ENCODE measurements at regions not wholly inside any gene's neighbourhood (a gene's known extent, or its start where the extent isn't known, plus 50 kb on each side); places are given as distances from the start of the nearest gene placed in this dataset.

DNA sequence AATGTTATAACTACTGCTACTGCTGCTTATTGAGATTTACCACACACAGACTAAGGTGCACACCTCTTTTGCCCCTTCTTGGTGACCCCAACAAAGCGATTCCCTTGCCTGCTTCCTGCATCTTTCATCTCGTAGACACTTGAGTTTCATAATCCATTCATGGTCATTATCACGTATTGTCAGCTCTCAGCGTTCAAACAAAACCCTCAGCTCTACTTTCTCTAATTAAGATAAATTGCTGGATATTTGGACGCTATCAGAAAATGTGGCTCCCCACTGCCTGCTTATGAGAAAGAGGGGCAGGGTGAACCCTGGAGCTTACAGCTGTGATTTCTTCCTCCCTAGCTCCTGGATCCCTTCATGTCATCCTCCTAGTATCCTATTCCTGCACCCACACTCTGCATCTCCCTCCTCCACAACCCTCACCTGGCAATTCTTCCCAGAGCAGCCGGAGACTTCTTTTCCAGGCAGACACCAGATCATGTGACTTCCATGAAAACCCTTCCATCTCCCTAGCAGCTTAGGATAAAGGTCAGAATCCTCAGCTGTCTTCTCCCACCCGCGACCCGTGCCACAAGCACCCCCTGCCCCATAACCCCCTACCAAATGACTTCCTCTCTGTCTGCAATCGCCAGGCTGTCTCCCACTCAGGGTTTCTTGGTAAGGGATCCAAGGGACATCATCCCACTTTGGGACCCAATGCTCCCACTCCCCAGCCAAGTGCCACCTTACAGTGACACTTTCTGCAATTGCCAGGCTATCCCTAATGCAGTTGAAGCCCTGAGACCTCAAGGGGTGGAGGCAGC lies 146.5 kb downstream of the NSG2 start:
- DNase-seq, result no peak

DNA sequence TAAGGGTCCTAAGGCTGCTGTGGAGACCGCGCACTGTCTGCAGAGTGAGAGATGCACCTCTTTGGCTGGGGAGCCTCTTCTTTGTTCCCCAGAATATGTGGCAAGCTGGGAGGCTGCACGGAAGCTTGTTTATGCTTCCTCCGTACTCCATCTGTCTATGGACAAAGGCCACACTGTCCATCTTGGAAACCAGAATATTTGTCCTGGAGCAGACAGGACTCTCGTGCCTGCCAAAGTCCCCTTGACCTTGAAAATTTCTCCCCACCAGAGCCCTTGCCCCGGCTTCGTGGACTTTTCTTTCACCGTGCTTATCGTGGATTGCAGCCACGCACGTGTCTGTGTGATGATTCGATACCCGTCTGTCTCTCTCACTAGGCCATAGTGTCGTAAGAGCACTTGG lies 147.4 kb downstream of the NSG2 start:
- DNase-seq, result no peak

DNA sequence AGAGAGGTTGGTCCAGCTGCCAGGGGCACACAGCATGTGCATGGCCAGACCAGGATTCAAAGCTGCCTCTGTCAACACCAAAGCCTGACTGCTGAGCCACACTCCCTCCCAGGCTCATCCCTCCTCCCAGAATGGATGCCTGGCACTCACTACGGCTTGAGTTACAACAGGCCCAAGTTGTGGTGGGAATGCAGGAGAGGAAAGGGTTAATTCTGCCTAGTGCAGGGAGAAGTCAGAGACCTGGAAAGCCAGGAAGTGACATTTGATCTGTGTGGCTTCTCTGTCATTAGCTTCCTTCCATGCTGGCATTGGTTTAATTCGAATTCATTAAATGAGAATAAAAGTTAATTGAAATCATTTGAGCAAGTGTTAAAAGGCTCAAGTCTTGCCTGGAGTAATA lies 150.0 kb downstream of the NSG2 start:
- DNase-seq, result no peak

DNA sequence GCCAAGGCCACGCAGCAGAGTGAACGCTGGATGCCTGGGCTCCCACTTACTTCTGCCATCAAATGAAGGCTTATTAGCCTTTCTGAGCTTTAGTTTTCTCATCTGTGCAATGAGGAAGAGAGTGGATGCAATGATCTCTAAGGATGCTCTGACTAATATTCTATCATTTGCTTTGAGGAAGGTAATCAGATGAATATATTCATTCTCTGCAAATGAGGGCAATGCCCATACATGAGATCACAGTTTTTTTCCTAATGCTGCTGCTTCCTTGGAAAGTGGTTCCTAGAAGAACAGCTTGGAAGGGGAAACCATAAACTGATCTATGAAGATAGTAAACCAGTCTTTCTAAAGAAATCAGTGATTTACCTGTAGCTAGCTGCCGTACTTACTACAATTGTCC lies 152.4 kb downstream of the NSG2 start:
- DNase-seq, result no peak

DNA sequence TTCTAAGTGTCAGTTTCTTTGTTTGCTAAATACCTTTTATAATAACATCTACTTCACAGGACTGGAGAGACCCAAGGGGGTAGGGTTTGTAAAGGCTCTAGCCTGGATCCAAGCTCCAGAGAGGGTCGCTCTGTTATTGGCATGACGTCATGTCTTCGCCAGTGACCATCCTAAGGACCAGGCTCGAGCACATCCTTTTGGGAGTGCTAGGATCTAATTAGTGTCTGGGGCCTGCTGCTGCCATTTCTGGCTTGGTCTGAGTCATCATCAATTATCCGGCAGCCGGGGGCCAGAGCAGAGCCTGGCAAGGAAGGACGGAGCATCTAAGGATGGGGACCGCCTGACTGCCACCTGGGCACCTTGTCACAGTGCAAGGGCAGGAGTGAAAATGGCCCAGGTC lies 153.0 kb downstream of the NSG2 start:
- DNase-seq, result no peak

DNA sequence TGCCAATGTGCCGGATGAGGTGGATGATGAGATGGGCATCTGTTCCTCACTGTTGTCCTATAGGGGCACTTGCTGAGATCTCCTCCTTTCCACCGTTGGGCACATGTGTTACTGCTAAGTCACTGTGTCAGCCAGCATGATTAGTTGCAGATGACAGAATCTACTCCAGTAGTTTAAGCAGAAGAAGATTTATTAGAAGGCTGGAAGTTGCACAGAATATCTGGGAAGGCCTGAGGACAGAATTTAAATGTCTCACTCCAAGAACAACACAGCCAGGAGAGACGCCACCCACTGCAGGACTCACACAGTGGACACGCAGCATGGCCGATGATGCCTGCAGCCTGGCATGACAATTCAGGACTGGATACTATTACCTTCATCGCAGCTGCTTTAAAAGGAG lies 157.5 kb downstream of the NSG2 start:
- DNase-seq, result no peak

DNA sequence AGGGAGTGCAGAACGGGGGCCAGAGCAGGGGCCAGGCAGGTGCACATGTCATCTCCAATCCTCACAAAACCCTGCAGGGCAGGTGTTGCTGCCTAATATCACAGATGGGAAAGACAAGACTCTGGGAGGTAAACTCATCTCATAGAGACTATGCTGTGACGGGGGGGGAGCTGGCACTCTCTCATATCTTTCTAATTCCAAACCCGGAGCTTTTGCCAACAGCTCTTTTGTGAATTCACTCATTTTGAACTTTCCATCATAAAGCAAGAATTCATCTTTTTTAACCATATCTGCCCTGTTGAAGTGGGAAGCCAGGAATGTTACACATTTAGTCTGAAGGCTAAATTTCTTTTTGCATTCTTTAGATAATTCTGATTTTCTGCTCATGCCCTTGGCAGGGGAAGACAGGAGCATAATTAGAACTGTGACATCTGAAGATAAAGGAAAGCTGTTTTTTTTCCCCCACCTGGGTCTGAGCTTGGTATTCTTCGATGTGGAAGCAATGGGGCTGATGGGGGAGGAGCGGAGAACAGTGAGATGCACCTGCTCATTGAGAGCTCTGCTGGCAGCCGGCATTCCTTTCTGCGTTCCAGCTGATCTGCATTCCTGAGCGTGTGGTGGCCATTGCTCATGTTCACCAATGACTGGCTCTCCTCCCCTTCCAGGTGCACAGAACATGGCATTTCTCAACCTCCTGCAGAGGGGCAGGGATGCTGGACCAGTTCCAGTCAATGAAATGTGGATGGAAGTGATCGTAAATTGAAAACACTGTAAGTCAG lies 159.2 kb downstream of the NSG2 start:
- DNase-seq, result no peak

DNA sequence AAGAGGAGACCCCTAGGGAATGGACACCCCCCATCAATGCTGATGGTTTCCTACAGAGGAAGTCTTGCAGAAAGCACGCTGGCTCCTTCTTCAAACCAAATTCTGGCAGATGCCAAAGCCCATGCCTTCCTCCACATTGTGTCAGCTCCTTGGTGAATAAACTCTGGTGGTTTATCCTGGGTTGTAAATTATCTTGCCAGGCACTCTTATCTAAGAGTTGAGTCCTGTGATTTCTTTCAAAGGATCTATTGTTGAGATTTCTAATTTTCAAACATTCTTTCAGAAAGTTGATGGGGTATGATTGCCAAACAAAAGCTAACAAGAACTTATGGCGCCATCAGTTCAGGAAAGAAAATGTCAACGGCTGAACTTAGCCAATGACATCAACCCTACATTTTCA lies 160.4 kb downstream of the NSG2 start:
- DNase-seq, result no peak

DNA sequence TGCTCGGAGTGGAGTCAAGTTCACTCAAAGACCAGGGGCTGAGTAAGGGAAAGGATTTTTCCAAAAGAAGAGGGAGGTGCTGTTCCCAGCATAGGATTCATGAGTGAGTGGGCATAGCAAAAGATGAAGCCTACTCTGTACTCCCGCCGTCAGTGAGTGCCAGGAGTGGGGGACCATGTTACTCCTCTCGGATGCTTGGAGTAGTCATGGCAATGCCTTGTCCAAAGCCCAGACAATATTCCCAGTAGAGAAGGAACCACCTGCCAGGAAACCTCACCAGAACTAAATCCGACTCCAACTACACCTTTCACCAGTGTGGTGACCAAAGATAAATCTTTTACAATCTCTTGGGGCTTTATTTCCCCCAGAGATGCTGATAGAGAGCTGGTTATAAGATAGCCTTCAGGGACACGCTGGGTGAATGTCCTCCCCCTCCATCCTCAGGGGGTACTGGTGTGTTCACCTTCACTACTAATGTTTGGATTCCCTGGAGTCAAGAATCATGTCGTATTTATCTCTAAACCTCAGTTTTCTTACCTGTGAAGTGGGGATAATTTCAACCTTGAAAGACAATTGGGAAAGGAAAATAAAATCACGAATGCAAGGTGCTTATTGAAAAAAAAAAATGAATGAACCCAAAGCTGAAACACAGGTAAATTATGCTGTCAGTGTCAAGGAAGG lies 165.2 kb downstream of the NSG2 start:
- DNase-seq, result no peak

DNA sequence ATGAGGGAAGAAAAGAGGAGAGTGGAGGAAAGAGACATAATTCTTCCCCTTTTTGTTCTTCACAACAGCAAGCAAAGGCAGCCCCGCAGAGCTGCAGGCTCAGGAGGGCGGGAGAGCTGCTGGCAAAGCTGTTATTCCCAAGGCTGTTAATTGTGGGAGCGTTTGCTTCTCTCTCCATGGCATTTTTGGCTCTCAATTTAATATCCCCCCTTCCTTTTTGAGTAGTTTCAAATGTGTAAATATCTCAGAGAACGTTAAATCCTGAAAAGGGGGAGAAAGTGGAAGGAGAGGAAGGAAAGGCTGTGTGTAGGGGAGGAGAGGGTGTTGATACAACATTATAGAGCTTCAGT lies 165.7 kb downstream of the NSG2 start:
- no peak for DNase-seq

DNA sequence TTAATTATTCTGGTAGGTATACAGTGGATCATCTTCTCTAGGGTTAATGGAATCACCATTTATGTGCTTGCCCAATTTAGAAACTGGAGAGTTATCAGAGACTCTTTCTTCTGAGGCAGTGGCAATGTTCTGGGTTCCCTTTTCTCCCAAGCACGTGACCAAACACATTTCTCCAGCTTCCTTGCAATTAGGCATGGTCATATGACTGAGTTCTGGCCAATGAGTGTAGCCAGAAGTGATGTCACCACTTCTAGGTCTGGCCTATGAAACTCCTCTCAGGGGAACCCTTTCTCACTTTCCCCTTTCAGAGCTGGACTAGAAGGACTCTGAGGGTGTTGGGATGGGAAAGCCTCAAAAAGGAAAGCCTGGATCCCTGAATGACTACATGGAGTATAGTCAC lies 172.0 kb downstream of the NSG2 start:
- DNase-seq, result no peak

DNA sequence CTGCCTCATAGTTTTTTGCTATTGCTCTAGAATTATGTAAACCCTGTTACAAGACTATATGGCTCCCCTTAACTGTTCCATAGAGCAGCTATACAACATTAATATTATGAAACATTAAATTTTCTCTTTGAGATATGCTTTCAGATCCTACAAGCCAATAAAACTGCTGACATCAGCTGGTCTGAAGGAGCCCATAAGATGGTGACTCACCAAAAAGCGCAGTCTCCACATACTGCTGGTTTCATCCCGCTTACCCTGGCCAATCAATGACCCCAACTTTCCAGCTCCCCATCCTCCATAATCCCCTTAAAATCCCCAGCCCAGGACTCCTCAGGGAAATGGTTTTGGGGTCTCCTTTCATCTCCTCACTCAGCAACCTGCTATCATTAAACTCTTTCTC lies 172.7 kb downstream of the NSG2 start:
- DNase-seq, result no peak

DNA sequence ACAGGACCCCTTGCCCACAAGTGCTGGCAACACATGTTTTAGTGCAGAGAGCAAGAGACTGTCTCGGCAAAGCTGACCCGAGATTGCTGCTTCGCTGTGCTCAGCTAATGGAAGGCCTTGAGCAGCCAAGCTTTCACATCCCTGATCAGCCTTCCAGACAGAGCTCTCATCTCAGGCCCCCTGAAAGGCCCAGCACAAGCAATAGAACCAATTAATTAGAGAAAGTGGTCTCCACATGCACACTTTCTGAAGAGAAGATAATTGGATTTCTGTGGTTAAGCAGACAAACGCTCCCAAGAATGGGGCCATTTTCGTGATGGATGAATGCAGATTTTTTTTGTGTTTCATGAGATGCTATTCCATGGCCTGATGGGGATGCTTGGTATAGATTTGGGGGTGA lies 174.9 kb downstream of the NSG2 start:
- no peak for DNase-seq

DNA sequence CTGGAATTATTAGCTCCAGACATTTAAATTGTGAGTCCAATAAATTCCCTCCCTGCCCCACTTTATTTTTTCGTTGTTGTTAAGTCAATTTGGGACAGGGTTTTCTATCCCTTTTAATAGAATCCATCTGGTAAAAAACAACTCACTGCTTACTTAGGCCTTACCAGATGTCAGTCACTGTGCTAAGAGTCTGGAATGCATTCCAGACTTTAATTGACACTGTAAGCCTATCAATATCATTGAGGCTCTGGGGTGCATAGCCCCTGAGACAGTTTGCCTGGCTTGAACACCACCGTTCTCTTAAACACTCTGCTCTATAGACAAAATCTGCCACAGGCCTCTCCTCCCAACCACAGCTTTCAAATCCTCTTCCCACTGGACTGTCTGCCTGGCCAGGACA lies 175.9 kb downstream of the NSG2 start:
- DNase-seq, result no peak

DNA sequence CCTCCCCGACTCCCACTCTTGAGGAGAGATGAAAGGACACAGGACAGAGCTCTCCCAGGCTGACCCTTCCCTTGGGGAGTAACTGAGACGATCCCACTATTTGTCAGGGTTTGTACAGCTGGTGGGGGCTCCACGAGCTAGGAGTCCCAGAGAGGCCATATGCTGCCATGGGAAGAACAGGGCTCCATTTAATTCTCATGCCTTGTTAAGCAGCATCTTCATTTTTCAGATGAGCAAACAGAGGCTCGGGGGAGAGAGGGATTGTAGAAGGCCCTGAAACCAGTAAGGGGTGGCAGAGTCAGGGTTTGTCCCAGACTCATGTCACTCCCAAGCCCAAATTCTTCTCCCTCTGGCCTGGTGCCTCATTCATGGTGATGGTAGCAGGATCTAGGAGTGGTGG lies 176.4 kb downstream of the NSG2 start:
- DNase-seq, result no peak

DNA sequence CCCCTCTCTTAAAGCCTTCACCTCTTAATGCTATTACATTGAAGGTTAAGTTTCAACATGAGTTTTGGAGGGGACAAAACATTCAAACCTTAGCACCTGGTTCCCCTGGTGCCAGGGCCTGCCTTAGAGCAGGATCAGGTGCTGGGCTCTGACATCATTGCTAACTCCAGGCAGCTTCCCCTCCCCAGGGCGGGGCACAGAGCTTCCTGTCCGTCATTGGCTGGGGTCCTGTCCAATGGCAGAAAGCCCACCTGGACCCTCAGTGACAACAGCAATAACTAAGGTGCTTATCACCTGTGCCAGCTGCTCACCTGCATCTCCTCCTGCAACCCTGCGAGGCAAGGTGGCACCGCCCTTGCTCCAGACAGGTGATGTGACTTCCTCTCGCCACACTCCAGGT lies 177.4 kb downstream of the NSG2 start:
- DNase-seq, result no peak

DNA sequence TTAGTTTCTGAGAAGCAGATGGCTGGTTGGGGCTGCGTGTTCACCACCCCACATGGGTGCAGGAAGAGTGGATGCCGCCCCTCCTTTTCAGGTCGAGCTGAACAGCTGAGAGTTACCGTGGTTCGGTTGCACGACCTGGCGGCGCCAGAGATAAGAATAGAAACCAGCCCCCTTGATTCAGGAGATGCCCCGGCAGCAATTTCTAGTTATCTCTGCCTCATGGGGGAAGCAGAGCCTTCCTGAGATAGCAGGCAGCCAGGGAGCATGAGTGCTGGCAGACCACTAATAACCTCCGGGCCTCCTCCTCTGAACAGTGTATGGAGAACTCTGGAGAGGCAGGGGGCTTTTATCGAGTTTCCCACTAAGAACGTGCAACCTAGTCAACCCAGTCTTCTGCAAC lies 177.8 kb downstream of the NSG2 start:
- no peak for DNase-seq

DNA sequence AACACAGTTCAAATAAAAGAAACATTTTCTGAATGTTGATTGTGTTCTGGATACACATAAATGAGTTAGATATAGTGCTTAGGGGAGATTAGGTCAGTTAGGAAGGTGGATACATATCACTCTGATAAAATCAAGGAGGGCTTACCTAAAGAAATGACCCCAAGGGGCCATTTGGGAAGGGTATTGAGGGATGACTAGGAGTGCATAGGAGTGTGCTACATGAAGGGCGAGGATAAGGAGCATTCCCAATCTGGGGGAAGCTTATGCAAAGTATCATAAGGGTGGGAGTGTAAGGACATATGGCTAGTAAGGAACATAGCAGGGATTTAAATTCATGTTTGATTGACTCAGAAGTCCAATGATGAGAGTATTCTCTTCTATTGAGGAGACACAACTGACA lies 183.6 kb downstream of the NSG2 start:
- no peak for DNase-seq

DNA sequence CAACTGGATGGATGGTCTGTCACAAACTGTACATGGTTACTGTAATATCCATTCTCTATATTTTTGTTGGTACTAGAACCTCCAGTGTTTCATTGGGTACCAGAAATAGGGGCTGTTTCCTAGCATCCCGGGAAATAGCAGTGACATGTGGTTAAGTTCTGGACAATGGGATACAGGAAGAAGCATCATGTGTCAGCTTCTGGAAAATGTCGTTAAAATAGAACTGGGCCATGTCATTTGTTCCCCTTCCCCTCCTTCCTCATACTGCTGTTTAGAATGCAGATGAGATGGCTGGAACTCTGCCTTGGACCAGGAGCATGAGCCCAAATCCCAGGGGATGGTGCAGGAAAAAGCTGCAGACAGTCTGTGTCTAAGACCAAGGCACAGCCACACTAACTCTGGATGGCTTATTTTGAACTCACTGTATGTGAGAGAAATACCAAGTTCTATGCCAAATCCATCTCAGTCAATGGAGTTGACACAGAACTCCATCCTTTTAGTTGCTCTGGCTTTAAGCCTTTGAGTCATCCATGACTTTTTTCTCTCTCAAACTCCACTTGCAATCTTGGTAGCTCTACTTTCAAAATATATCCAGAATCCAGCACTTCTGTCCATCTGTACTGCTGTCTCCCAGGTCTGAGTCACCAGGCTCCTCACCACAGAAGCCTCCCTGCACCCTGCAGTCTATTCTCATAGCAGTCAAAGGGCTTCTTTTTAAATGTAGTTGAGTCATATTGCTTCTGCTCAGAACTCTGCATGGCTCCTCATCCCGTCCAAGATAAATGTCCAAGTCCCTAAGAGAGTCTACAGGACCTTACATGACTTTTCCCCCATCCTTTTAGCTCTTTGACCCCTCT lies 184.2 kb downstream of the NSG2 start:
- DNase-seq, result no peak

DNA sequence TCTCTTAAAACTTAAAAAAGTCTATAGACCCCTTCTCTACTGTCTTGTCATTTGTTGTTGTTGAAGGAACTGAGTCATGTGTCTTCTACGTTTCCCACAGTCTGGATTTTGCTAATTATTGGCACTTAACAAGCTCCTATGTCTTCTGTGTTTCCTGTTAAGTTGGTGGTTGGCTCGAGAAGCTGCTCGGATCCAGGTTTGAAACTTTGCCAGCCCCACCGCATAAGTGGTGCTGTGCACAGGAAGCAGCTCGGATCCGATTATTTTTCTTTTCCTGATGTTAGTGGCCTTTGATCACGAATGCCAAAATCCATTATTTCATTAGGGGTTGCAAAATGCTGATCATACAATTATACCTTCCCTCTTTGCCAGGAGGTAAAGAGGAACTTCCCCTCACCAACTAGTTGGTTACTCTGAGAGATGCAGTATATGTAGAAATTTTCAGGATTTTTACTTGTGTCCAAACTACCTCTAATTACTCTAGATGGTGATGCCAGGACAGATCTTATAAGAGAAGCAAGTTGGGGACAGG lies 186.5 kb downstream of the NSG2 start:
- DNase-seq, result no peak

DNA sequence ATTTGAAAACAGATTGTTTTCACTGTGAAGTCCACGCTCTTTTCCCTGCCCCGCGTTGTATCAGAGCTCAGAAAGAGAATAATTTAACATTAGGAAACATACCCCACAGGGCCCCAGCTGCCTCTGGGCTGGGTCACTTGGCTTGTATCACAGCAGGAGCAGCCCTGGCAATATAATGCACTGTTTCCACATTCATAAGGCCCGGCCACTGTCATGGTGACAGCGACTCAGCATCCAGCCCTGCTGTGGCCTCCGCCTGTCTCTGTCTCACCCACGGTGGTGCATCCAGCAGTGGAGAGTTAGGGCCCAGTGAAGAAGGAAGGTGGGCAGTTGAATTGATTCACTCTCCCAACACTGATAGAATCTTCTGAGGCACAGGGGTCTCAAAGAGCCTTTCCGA lies 188.9 kb downstream of the NSG2 start:
- DNase-seq, result no peak

DNA sequence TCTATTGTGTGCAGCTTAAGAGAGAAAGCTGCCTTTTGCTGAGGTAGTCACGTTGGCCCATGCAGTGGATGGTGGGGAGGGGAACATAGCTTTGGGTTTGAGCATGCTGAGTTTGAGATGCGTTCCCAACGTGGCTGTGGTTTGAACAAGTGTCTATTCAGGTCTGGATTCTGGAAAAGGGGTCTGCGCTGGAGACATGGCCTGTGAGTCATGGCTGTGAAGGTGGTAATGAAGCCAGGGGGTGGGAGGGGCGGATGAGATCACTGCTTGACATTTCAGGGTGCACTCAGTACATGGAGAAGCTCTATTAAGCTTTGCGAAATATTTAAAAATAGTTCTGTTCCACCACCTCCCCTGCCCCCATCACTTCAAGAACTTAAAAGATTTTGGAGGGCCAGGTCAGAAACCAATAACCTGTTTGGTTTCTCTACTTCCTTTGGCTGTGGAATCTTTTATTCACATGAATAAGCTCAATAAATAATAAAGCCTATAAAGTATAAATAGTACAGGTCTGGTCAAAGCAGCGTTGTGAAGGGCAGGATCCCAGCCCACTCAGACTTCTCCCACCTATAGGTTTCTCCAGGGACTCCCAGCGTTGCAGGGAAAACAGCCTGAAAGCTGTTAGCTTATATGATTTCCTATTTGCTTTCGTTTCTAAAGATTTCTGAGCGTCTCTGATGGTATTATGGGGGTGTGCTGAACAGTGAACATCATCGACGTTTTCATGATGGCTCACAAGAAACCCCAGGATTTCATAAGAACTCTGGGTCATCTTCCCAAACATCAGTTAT lies 189.9 kb downstream of the NSG2 start:
- no peak for DNase-seq
